ENCODE measurements at regions not wholly inside any gene's neighbourhood (a gene's known extent, or its start where the extent isn't known, plus 50 kb on each side); places are given as distances from the start of the nearest gene placed in this dataset.

- TF ChIP-seq ZNF462 (CRISPR knock-in tag; IDR thresholded peaks at IDR 0.05), result no peak
- TF ChIP-seq, protein P1, sequence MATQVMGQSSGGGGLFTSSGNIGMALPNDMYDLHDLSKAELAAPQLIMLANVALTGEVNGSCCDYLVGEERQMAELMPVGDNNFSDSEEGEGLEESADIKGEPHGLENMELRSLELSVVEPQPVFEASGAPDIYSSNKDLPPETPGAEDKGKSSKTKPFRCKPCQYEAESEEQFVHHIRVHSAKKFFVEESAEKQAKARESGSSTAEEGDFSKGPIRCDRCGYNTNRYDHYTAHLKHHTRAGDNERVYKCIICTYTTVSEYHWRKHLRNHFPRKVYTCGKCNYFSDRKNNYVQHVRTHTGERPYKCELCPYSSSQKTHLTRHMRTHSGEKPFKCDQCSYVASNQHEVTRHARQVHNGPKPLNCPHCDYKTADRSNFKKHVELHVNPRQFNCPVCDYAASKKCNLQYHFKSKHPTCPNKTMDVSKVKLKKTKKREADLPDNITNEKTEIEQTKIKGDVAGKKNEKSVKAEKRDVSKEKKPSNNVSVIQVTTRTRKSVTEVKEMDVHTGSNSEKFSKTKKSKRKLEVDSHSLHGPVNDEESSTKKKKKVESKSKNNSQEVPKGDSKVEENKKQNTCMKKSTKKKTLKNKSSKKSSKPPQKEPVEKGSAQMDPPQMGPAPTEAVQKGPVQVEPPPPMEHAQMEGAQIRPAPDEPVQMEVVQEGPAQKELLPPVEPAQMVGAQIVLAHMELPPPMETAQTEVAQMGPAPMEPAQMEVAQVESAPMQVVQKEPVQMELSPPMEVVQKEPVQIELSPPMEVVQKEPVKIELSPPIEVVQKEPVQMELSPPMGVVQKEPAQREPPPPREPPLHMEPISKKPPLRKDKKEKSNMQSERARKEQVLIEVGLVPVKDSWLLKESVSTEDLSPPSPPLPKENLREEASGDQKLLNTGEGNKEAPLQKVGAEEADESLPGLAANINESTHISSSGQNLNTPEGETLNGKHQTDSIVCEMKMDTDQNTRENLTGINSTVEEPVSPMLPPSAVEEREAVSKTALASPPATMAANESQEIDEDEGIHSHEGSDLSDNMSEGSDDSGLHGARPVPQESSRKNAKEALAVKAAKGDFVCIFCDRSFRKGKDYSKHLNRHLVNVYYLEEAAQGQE (IDR thresholded peaks at IDR 0.05; ENCODE audit: unreplicated experiment), result no peak
- no peak for TF ChIP-seq STAT1 (IDR thresholded peaks at IDR 0.05; ENCODE audit: unreplicated experiment)
- TF ChIP-seq EZH2 (IDR thresholded peaks at IDR 0.05; ENCODE audit: low read depth, unreplicated experiment), result no peak
- no peak for TF ChIP-seq EZH2phosphoT487 (IDR thresholded peaks at IDR 0.05; ENCODE audit: unreplicated experiment)
These were observed 293.7 kb upstream of the HDAC4 start (continued) for GRCh38 chr2:239694487-239694886.
